Jurkat, Clone E6-1 (cell line): ENCODE measurements at regions not wholly inside any gene's neighbourhood (a gene's known extent, or its start where the extent isn't known, plus 50 kb on each side); places are given as distances from the start of the nearest gene placed in this dataset.
"Not testable (repeated sequence)": the region's sequence is repeated elsewhere in the genome, so short reads cannot be mapped to it uniquely, and the experiment has no call there.

Experiments used
- DNase-seq: peaks from one replicate; pipeline ENCODE4 v3.0.0-alpha.2; 2011; ENCODE audit warnings: low read depth, low spot score
- H3K4me3 ChIP-seq: 2 replicates; pipeline ENCODE4 v1.5.1; 2011; ENCODE audit warnings: mild to moderate bottlenecking, low read length, control low read depth, moderate library complexity

DNA sequence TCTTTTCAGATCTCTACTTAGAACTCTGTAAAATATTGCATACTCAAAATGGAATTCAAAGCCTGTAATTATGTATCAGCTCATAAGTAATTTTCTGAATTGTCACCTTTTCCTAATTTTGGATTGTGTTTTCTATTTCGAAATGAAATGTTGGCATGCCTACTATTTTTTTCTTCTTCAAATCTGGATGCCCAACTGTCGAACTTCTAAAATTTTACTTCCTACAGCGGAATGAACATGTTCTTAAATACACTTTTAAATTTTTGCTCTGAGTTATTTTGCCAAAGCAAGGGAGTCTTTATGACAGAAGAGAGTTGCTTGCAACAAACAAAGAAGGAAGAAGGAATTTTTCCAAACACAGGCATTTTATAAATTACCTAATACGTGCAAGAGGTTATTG lies 336.0 kb downstream of the ADCYAP1 start:
- no peak overlapping the region for H3K4me3 ChIP-seq
- no peak for DNase-seq

GRCh38 chr18:1244397-1245122 lies 339.9 kb downstream of the ADCYAP1 start:
- no peak overlapping the region for H3K4me3 ChIP-seq
- no peak for DNase-seq

DNA sequence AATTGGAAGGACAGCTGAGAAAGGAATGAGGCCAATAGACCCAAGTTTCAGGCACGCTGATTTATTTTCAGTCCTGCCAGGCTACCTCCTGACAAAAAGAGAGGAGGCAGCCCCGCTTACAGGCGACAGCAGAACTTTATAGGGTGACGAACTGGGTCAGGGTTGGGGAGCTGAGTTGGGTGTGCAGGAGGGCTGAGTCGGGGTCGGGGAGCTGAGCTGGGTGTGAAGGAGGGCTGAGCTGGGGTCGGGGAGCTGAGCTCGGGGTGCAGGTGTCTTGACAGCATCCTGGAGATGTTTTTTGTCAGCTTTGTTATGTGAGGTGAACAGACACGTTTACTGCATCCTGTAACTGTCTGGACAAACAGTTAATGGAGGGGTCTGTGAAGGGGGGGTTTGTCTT lies 342.2 kb downstream of the ADCYAP1 start:
- H3K4me3 ChIP-seq = no peak overlapping the region
- no peak for DNase-seq

DNA sequence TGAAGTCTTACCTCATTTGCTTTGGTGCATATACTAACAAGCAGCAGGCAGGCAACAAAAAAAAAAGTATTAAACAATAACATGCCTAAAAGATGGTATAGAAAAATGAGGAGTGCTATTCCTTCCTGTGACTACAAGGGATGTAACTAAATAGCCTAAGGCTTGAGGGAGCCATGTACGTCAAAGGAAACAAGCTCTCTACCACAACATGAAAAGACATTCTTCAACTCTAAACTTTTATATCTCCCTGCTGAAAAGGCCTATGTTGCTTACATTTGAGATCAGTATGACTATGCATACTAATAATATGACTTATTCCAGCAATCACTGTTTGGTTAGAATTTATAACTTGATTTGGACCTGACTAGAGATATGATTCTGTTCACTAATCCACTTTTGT lies 347.9 kb downstream of the ADCYAP1 start:
- no peak overlapping the region for H3K4me3 ChIP-seq
- DNase-seq = no peak

DNA sequence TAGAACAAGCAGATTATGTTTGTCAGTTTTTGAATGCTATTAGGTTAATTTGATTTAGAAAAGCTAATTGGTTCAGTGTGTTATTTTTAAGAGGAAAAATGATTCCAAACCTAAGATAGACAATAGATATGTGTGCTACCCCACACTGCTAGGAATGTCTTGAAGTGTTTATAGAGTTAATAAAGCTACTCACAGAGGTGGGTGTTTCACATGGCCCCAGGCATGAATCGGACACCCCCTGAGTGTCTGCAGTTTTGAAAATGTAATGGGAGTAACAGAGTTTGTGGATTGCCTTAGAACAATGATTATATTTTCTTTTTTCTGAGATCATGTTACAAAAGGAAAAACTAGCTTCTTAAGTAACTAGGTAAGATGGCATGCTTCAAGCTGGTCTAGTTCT lies 348.3 kb downstream of the ADCYAP1 start:
- DNase-seq = no peak
- no peak overlapping the region for H3K4me3 ChIP-seq

- DNase-seq = no peak
- no peak overlapping the region for H3K4me3 ChIP-seq
Observed at GRCh38 chr18:1253827-1254226, 349.2 kb downstream of the ADCYAP1 start.

GRCh38 chr18:1261054-1261453 lies 356.4 kb downstream of the ADCYAP1 start:
- DNase-seq = no peak

GRCh38 chr18:1267021-1267420 lies 362.4 kb downstream of the ADCYAP1 start:
- no peak for DNase-seq
- H3K4me3 ChIP-seq = no peak overlapping the region

More at GRCh38 chr18:1261054-1261453, 356.4 kb downstream of the ADCYAP1 start:
- H3K4me3 ChIP-seq = no peak overlapping the region

GRCh38 chr18:1270081-1270480 lies 365.4 kb downstream of the ADCYAP1 start:
- no peak for DNase-seq
- no peak overlapping the region for H3K4me3 ChIP-seq

DNA sequence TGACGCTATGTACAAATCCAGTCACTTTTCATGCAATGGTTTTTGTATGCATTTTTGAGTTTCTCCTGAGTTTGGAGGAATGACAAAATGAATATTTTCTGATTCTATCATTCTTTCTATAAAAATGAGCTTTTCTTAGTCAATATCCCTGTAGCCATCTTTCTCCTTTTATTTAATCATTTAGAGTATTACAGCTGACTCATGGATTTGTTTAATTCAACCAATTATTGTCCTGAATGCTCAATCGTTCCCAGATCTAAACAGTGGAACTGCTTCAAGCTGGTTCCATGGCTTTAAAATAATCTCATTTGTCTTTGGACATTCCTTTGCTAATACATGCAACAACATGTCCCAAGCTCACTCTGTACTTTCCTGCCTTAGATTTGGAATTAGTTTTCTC lies 368.8 kb downstream of the ADCYAP1 start:
- H3K4me3 ChIP-seq = no peak overlapping the region
- no peak for DNase-seq

DNA sequence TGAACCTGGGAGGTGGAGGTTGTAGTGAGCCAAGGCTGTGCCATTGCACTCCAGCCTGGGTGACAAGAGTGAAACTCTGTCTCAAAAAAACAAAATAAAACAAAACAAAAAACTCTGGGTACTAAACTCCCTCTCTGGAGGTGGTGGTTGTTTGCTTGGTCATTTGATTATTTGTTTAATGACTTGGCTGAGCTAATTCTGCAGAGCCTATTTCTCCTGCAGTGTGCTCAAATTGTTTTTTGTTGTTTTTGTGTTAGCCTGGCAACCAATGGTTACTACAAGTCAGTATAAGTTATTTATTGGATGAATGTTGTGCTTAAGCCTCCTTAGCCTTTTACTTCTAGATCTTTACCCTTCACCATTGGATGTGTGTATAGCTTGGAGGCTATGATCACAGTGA lies 387.5 kb downstream of the ADCYAP1 start:
- no peak overlapping the region for H3K4me3 ChIP-seq
- no peak for DNase-seq

GRCh38 chr18:1294229-1294628 lies 389.6 kb downstream of the ADCYAP1 start:
- DNase-seq = no peak
- no peak overlapping the region for H3K4me3 ChIP-seq

GRCh38 chr18:1296237-1296636 lies 391.6 kb downstream of the ADCYAP1 start:
- no peak for DNase-seq

DNA sequence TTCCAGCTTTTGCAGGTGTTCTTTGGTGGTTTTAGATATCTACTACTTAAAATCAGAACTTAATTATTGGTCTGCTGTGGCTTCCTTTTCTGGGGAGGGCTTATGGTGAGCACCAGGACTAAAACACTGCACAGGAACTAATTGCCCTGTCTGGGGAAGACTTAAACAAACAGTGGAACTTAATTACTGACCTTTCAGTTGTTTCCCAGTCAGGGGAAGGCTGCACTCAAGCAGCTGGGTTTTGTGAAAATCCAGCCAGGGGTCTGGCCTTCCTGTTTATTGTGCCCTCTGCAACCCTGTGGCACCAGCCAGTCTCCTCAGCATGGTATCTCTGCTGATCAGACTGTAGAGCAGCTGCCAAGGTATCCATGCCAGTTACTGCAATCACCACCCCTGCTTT lies 398.2 kb downstream of the ADCYAP1 start:
- H3K4me3 ChIP-seq = no peak overlapping the region
- DNase-seq = no peak

More at GRCh38 chr18:1296237-1296636, 391.6 kb downstream of the ADCYAP1 start:
- H3K4me3 ChIP-seq = no peak overlapping the region

- no peak for DNase-seq
- H3K4me3 ChIP-seq = no peak overlapping the region
Observed at GRCh38 chr18:1304392-1304992, 399.8 kb downstream of the ADCYAP1 start.

DNA sequence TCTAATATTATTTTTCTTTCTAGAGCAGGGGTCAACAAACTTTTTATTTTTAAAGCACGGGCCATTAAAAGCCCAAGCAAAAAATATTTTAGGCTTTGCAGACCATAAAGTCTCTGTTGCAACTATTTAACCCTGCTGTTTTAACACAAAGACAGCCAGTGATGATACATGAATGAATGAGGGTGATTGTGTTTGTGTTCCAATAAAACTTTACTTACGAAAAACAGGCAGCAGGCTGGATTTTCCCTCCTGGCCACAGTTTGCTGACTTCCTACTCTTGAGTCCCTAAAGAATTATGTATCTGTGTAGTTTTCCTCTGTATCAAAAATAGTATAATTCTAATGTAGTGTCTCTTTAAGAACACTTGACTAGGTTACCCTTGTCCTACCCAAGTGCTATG lies 402.0 kb downstream of the ADCYAP1 start:
- H3K4me3 ChIP-seq = no peak overlapping the region
- DNase-seq = no peak

DNA sequence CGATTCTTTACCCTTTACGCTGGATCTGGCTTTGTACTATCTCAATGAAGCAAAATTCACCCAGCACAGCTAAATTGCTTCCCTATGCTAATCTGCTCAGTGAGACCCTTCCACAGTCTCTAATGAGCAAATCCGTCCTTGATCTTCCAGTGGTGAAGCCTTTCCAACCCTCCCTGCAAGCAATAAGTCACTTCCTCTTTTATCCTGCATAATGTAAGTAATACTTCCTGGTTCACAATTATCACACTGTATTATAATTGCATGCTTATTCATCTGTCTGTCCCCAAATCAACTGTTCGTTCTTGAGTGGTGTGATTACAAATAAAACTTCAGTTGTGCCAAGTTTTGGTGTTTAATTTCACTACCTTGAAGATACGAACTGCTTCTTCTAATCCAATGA lies 404.0 kb downstream of the ADCYAP1 start:
- no peak overlapping the region for H3K4me3 ChIP-seq
- DNase-seq = no peak

- no peak for DNase-seq
- no peak overlapping the region for H3K4me3 ChIP-seq
Observed at GRCh38 chr18:1311376-1311775, 406.7 kb downstream of the ADCYAP1 start.

- not testable (repeated sequence) for H3K4me3 ChIP-seq, DNase-seq
Observed at GRCh38 chr18:1335345-1335744, 430.7 kb downstream of the ADCYAP1 start.

- no peak overlapping the region for H3K4me3 ChIP-seq
- no peak for DNase-seq
Observed at GRCh38 chr18:1350931-1351450, 446.3 kb downstream of the ADCYAP1 start.

- DNase-seq = no peak
Observed at GRCh38 chr18:1353025-1353424, 448.4 kb downstream of the ADCYAP1 start.

More at GRCh38 chr18:1353025-1353424, 448.4 kb downstream of the ADCYAP1 start:
- no peak overlapping the region for H3K4me3 ChIP-seq
